Left lung (tissue), 4 donors: ENCODE measurements at regions not wholly inside any gene's neighbourhood (a gene's known extent, or its start where the extent isn't known, plus 50 kb on each side); places are given as distances from the start of the nearest gene placed in this dataset.

ENCODE experiments used
- ATAC-seq: fragments of 200-7000 bp; cut with Tn5 transposase; one replicate; pipeline ENCODE4 v1.9.1; 2020; ENCODE audit warnings: moderate library complexity
- DNase-seq, 4 donors: peaks; one replicate each; pipeline ENCODE4 v3.0.0-alpha.2; 2013 to 2020
- H3K27ac ChIP-seq, 2 donors: fragments of 200-600 bp; sonication (generic) in 1 of 2; one replicate each; pipeline versions ENCODE4 v1.5.0 to v1.8.0; 2020 to 2021
- H3K27me3 ChIP-seq, 2 donors: fragments of 200-600 bp; sonication (generic) in 1 of 2; one replicate each; pipeline versions ENCODE4 v1.5.0 to v1.8.0; 2020 to 2021
- H3K36me3 ChIP-seq, 2 donors: fragments of 200-600 bp; sonication (generic) in 1 of 2; one replicate each; pipeline versions ENCODE4 v1.5.0 to v1.8.0; 2020 to 2021
- H3K4me1 ChIP-seq, 2 donors: fragments of 200-600 bp; one replicate each; pipeline ENCODE4 v1.8.0; 2021
- H3K4me3 ChIP-seq, 2 donors: fragments of 200-600 bp; sonication (generic) in 1 of 2; one replicate each; pipeline versions ENCODE4 v1.5.0 to v1.8.0; 2020 to 2021; ENCODE audit warnings: mild to moderate bottlenecking in 1 of 2
- H3K9me3 ChIP-seq, 2 donors: fragments of 200-600 bp; sonication (generic) in 1 of 2; one replicate each; pipeline versions ENCODE4 v1.5.0 to v1.8.0; 2020 to 2021
- CTCF ChIP-seq, 2 donors: fragments of 200-600 bp; sonication (generic) in 1 of 2; IDR thresholded peaks; one replicate each; pipeline versions ENCODE4 v1.5.0 to v1.8.0; 2021; ENCODE audit warnings: antibody characterized with exemption in 2 of 2
- intact Hi-C, 2 donors: fragments of 100-400 bp; cut with DNase I; formaldehyde crosslinking; loops; one replicate each; pipeline versions ENCODE4 v1.11.2 to v1.14.2; 2022
- donor health status: DM: no; HTN: yes; CAD: no.
- donor health status: DM: no; HTN: no; CAD: no.

- no peaks in the 10 kb centered on the region for H3K36me3 ChIP-seq
- H3K4me1 ChIP-seq, result peaks cover 0 to 7% of the 10 kb centered on the region in 2 donors
- no peak for TF ChIP-seq CTCF (IDR thresholded peaks at IDR 0.05)
- H3K27me3 ChIP-seq, result no peaks in the 10 kb centered on the region
- peaks cover 0 to 8% of the 10 kb centered on the region in 2 donors for H3K9me3 ChIP-seq
- H3K27ac ChIP-seq, result peak overlapping the region in 1 of 2 donors; percentile 39
- DNase-seq, result peak in 2 of 4 donors; percentile 39 to 57
- H3K4me3 ChIP-seq, result no peak overlapping the region
- intact Hi-C loops, result no loop called here
- ATAC-seq, result peak; percentile 94
Observed at GRCh38 chr13:80399340-80400163, 58.6 kb upstream of the SPRY2 start.
